Uterus (tissue), 2 donors: ENCODE measurements at regions not wholly inside any gene's neighbourhood (a gene's known extent, or its start where the extent isn't known, plus 50 kb on each side); places are given as distances from the start of the nearest gene placed in this dataset.

Experiments used
- POLR2A ChIP-seq, 2 donors: fragments of 450-650 bp; IDR thresholded peaks; one replicate each; pipeline ENCODE4 v1.6.1; 2016; ENCODE audit warnings: antibody characterized with exemption in 2 of 2, mild to moderate bottlenecking in 1 of 2, moderate library complexity in 1 of 2
- TF ChIP-seq, protein P1 (sequence below), 4 experiments: fragments of 200-600 bp in 2 of 4; fragments of 450-650 bp in 2 of 4; sonication (generic) in 2 of 4; IDR thresholded peaks; one replicate each; pipeline ENCODE4 v1.5.1; 2016 to 2019; ENCODE audit warnings: antibody characterized with exemption in 4 of 4, mild to moderate bottlenecking in 2 of 4, moderate library complexity in 1 of 4

- TF ChIP-seq POLR2A (IDR thresholded peaks at IDR 0.05), result no peak
- TF ChIP-seq, protein P1, sequence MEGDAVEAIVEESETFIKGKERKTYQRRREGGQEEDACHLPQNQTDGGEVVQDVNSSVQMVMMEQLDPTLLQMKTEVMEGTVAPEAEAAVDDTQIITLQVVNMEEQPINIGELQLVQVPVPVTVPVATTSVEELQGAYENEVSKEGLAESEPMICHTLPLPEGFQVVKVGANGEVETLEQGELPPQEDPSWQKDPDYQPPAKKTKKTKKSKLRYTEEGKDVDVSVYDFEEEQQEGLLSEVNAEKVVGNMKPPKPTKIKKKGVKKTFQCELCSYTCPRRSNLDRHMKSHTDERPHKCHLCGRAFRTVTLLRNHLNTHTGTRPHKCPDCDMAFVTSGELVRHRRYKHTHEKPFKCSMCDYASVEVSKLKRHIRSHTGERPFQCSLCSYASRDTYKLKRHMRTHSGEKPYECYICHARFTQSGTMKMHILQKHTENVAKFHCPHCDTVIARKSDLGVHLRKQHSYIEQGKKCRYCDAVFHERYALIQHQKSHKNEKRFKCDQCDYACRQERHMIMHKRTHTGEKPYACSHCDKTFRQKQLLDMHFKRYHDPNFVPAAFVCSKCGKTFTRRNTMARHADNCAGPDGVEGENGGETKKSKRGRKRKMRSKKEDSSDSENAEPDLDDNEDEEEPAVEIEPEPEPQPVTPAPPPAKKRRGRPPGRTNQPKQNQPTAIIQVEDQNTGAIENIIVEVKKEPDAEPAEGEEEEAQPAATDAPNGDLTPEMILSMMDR (IDR thresholded peaks at IDR 0.05), result no peak
Measured at GRCh38 chr3:166759736-166760513, 620.2 kb downstream of the ZBBX start.
